Lower leg skin (tissue), 4 donors: ENCODE measurements at regions not wholly inside any gene's neighbourhood (a gene's known extent, or its start where the extent isn't known, plus 50 kb on each side); places are given as distances from the start of the nearest gene placed in this dataset.

ENCODE experiments used
- DNase-seq, 2 donors: peaks; one replicate each; pipeline ENCODE4 v3.0.0-alpha.2; 2019; ENCODE audit warnings: low spot score in 2 of 2
- H3K4me3 ChIP-seq: fragments of 200-600 bp; sonication (generic); 2 replicates; pipeline ENCODE4 v1.5.1; 2017; ENCODE audit warnings: mild to moderate bottlenecking, low read depth; ENCODE audit not compliant: poor library complexity, severe bottlenecking
- POLR2A ChIP-seq, 2 donors: fragments of 450-650 bp; IDR thresholded peaks; one replicate each; pipeline ENCODE4 v1.6.1; 2016 to 2017; ENCODE audit warnings: antibody characterized with exemption in 2 of 2, mild to moderate bottlenecking in 1 of 2, moderate library complexity in 1 of 2
- WGBS, 2 donors: methylation state at CpG; one replicate each; pipeline ENCODE4 v1.1.5; 2018; 5-methylcytosine and 5-hydroxymethylcytosine counted together
- intact Hi-C: fragments of 100-400 bp; cut with DNase I; formaldehyde crosslinking; loops from one replicate; pipeline ENCODE4 v1.15.0; 2023; ENCODE audit warnings: low total_unique reads
- TF ChIP-seq, protein P1 (sequence below), 3 donors: fragments of 450-650 bp; IDR thresholded peaks; one replicate each; pipeline ENCODE4 v1.5.1; 2016; ENCODE audit warnings: antibody characterized with exemption in 3 of 3, mild to moderate bottlenecking in 3 of 3, moderate library complexity in 2 of 3

GRCh38 chr14:105871590-105871989 is 345.2 kb downstream of the TMEM121 start:
- TF ChIP-seq, protein P1, sequence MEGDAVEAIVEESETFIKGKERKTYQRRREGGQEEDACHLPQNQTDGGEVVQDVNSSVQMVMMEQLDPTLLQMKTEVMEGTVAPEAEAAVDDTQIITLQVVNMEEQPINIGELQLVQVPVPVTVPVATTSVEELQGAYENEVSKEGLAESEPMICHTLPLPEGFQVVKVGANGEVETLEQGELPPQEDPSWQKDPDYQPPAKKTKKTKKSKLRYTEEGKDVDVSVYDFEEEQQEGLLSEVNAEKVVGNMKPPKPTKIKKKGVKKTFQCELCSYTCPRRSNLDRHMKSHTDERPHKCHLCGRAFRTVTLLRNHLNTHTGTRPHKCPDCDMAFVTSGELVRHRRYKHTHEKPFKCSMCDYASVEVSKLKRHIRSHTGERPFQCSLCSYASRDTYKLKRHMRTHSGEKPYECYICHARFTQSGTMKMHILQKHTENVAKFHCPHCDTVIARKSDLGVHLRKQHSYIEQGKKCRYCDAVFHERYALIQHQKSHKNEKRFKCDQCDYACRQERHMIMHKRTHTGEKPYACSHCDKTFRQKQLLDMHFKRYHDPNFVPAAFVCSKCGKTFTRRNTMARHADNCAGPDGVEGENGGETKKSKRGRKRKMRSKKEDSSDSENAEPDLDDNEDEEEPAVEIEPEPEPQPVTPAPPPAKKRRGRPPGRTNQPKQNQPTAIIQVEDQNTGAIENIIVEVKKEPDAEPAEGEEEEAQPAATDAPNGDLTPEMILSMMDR (IDR thresholded peaks at IDR 0.05), result no peak
- no peak for TF ChIP-seq POLR2A (IDR thresholded peaks at IDR 0.05)
- intact Hi-C loops, result no loop called here
- no peak overlapping the region for H3K4me3 ChIP-seq
- no peak for DNase-seq
- WGBS, 2 donors, result 59 to 62% methylated on average over 3 of the region's 3 CpGs

- intact Hi-C loops, result no loop called here
- TF ChIP-seq, protein P1 (IDR thresholded peaks at IDR 0.05), result no peak
- TF ChIP-seq POLR2A (IDR thresholded peaks at IDR 0.05), result no peak
- H3K4me3 ChIP-seq, result no peak overlapping the region
- WGBS, 2 donors, result 72% methylated on average over 4 of the region's 4 CpGs
- no peak for DNase-seq
Observed at GRCh38 chr14:105873870-105874512, 347.6 kb downstream of the TMEM121 start.

- no peak overlapping the region for H3K4me3 ChIP-seq
- intact Hi-C loops, result no loop called here
- DNase-seq, result peak in 1 of 2 donors; percentile 62
- no peak for TF ChIP-seq POLR2A (IDR thresholded peaks at IDR 0.05)
- TF ChIP-seq, protein P1 (IDR thresholded peaks at IDR 0.05), result no peak
- WGBS, 2 donors, result 69 to 70% methylated on average over 4 of the region's 4 CpGs
Observed at GRCh38 chr14:105876158-105876557, 349.8 kb downstream of the TMEM121 start.

DNA sequence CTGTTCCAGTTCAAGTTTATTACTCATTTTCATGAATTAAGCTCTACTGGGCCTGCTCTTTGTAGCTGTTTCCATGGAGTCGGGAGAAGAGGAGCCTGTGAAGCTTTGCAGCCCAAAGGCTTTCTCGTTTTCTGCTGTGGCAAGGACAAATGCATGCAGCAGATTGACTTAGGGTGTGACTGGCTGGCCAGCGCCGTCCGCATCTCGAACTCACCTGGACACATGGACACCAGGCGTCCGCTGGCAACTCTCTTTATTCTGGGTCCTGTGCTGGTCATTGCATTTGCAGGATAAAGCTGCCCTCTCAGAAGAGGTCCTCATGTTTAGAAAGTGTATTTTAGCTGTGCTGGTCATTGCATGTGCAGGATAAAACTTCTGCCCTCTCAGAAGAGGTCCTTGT is 350.4 kb downstream of the TMEM121 start:
- intact Hi-C loops, result no loop called here
- no peak for TF ChIP-seq POLR2A (IDR thresholded peaks at IDR 0.05)
- TF ChIP-seq, protein P1 (IDR thresholded peaks at IDR 0.05), result no peak
- no peak overlapping the region for H3K4me3 ChIP-seq
- WGBS, 2 donors, result 89 to 91% methylated on average over 8 of the region's 8 CpGs
- DNase-seq, result peak in 1 of 2 donors; percentile 36

DNA sequence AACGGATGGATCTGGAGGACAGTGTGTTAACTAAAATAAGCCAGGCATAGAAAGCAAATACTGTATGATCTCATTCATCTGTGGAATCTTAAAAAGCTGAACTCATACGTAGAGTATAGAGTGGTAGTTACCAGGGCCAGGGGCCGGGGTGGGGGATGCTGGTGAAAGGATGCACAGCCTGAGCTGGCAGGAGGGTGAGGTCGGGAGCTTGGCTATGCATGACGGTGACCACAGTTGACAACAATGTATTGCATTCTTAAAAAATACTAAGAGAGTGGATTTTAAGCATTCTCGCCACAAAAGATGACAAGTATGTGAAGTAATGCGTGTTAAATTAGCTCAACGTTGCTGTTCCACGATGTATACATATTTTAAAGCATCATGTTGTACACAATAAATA is 351.3 kb downstream of the TMEM121 start:
- peak in 1 of 2 donors; percentile 23 for DNase-seq
- WGBS, 2 donors, result 82 to 86% methylated on average over 9 of the region's 9 CpGs
- no peak overlapping the region for H3K4me3 ChIP-seq
- intact Hi-C loops, result no loop called here
- TF ChIP-seq POLR2A (IDR thresholded peaks at IDR 0.05), result no peak
- TF ChIP-seq, protein P1 (IDR thresholded peaks at IDR 0.05), result no peak

DNA sequence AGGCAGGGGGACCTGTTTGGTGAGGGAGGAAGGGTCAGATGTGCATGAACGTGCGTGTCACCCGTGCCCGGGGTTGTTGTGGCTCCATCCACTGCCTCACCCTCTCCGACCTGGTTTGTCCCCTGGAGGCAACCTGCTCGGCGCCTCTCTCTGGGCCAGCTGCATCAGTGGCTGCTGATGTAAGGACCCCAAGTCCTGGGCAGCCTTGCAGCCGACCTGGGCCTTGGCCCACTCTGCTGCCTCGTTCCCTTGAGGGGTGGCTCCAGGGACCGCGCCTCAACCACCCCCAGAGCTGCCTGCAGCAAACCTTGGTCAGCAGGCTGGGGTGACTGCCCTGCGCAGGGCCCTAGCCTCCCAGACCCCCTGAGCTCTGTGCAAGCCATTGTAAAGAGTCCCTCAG is 351.7 kb downstream of the TMEM121 start:
- WGBS, 2 donors, result 85 to 86% methylated on average over 12 of the region's 12 CpGs
- no peak overlapping the region for H3K4me3 ChIP-seq
- intact Hi-C loops, result no loop called here
- DNase-seq, result peak in 1 of 2 donors; percentile 74
- TF ChIP-seq, protein P1 (IDR thresholded peaks at IDR 0.05), result no peak
- no peak for TF ChIP-seq POLR2A (IDR thresholded peaks at IDR 0.05)
